ENCODE measurements at regions not wholly inside any gene's neighbourhood (a gene's known extent, or its start where the extent isn't known, plus 50 kb on each side); places are given as distances from the start of the nearest gene placed in this dataset.

GRCh38 chr1:5519366-5520135 lies 472.7 kb downstream of the NPHP4 start:
- DNase-seq (no peak), ATAC-seq (no peak)
- no peak for TF ChIP-seq CTCF (IDR thresholded peaks at IDR 0.05)
- intact Hi-C loops (cut with DNase I, micrococcal nuclease), result loop anchor here in 1 of 2 donors (10.0 kb wide), 1 partner anchor 225 kb away; no protein-coding TSS in a partner anchor
- Histone ChIP-seq H3K4me3 (no peak overlapping the region), H3K4me1 (ENCODE audit: low read depth) (no peaks in the 10 kb centered on the region), H3K9me3 (no peaks in the 10 kb centered on the region), H3K36me3 (ENCODE audit: low read depth) (no peaks in the 10 kb centered on the region)

- ATAC-seq (no peak), DNase-seq (no peak)
- intact Hi-C loops (cut with DNase I, micrococcal nuclease), result loop anchor here in 1 of 2 donors (10.0 kb wide), 1 partner anchor 228 kb away; no protein-coding TSS in a partner anchor
- Histone ChIP-seq H3K9me3 (no peaks in the 10 kb centered on the region), H3K4me3 (no peak overlapping the region), H3K4me1 (ENCODE audit: low read depth) (peaks cover 11% of the 10 kb centered on the region), H3K36me3 (ENCODE audit: low read depth) (no peaks in the 10 kb centered on the region)
- no peak for TF ChIP-seq CTCF (IDR thresholded peaks at IDR 0.05)
These were observed 475.5 kb downstream of the NPHP4 start for GRCh38 chr1:5516756-5517155.

- intact Hi-C loops (cut with DNase I, micrococcal nuclease), result loop anchor here in 1 of 2 donors (10.0 kb wide), 1 partner anchor 229 kb away; no protein-coding TSS in a partner anchor
- ATAC-seq, result no peak
- peaks cover 11% of the 10 kb centered on the region for H3K4me1 ChIP-seq (ENCODE audit: low read depth)
- TF ChIP-seq CTCF (IDR thresholded peaks at IDR 0.05), result no peak
- no peaks in the 10 kb centered on the region for H3K9me3 ChIP-seq
- H3K4me3 ChIP-seq, result no peak overlapping the region
- no peaks in the 10 kb centered on the region for H3K36me3 ChIP-seq (ENCODE audit: low read depth)
- DNase-seq, result no peak
These were observed 476.7 kb downstream of the NPHP4 start for GRCh38 chr1:5515501-5515900.

GRCh38 chr1:5514527-5515183 lies 477.6 kb downstream of the NPHP4 start:
- no peaks in the 10 kb centered on the region for H3K36me3 ChIP-seq (ENCODE audit: low read depth)
- TF ChIP-seq CTCF (IDR thresholded peaks at IDR 0.05), result peak; percentile 100
- DNase-seq (peak in 2 of 3 donors; percentile 78 to 80), ATAC-seq (peak; percentile 81)
- H3K4me1 ChIP-seq (ENCODE audit: low read depth), result peaks cover 11% of the 10 kb centered on the region
- H3K4me3 ChIP-seq, result no peak overlapping the region
- intact Hi-C loops (cut with DNase I, micrococcal nuclease), result loop anchor here in 1 of 2 donors (10.0 kb wide), 1 partner anchor 230 kb away; no protein-coding TSS in a partner anchor
- no peaks in the 10 kb centered on the region for H3K9me3 ChIP-seq

GRCh38 chr1:5513846-5514526 lies 478.2 kb downstream of the NPHP4 start:
- TF ChIP-seq CTCF (IDR thresholded peaks at IDR 0.05), result no peak
- ATAC-seq (peak; percentile 87), DNase-seq (peak in 2 of 3 donors; percentile 54 to 74)
- Histone ChIP-seq H3K4me3 (no peak overlapping the region), H3K4me1 (ENCODE audit: low read depth) (peaks cover 11% of the 10 kb centered on the region), H3K36me3 (ENCODE audit: low read depth) (no peaks in the 10 kb centered on the region), H3K9me3 (no peaks in the 10 kb centered on the region)
- intact Hi-C loops (cut with DNase I, micrococcal nuclease), result loop anchor here in 1 of 2 donors (10.0 kb wide), 1 partner anchor 231 kb away; no protein-coding TSS in a partner anchor

All from mucosa of descending colon (tissue), 3 donors.